Head of caudate nucleus (tissue), 42 donors: ENCODE measurements at regions not wholly inside any gene's neighbourhood (a gene's known extent, or its start where the extent isn't known, plus 50 kb on each side); places are given as distances from the start of the nearest gene placed in this dataset.

Experiments used
- DNase-seq, 42 donors: peaks; one replicate each; pipeline versions ENCODE4 v3.0.0 to v3.0.0-alpha.2; 2020 to 2021; ENCODE audit warnings: mixed read lengths in 7 of 42
- intact Hi-C: fragments of 100-400 bp; cut with DNase I; formaldehyde crosslinking; loops from one replicate; pipeline ENCODE4 v1.15.0; 2022

DNA sequence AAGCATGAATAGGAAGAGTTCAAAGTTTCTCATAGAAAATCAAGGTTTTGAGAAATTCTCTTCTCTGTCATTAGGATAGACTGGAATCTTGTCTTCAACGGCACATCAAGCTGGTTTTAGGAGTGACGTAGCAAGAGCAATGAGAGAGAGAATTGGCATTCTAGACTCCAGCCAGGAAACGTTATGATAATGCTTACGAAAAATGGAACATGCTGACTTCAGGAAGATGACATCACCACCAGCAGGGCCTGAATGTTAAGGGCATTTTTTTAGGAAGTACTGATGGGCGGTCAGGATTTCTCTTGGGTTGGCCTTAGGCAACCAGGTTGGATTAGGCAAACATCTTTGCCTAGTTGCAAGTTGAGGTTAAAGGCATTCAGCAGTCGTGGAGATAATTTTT is 213.2 kb upstream of the CTBP2 start:
- intact Hi-C loops = no loop called here
- no peak for DNase-seq

DNA sequence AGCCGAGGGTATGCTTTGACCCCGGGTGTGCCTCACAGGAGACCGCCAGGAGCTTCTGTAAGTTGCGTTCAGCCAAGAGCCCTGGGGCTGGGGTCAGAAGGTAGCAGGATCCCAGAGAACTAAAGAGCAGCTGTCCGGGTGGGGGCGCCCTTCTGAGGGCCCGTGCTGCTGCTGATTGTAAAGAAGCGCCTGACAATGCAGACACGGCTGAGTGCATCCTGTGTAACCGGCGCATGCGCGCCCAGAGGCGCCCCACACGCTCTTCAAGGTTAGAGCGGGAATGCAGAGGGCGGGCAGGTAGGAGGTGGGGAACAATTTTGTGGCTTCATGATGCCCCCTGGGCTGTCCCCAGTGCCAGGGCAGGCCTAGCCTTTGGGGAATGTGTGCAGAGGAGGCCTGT is 210.2 kb upstream of the CTBP2 start:
- intact Hi-C loops = no loop called here
- peak in 10 of 42 donors; percentile 1 to 33 (median 14) for DNase-seq

DNA sequence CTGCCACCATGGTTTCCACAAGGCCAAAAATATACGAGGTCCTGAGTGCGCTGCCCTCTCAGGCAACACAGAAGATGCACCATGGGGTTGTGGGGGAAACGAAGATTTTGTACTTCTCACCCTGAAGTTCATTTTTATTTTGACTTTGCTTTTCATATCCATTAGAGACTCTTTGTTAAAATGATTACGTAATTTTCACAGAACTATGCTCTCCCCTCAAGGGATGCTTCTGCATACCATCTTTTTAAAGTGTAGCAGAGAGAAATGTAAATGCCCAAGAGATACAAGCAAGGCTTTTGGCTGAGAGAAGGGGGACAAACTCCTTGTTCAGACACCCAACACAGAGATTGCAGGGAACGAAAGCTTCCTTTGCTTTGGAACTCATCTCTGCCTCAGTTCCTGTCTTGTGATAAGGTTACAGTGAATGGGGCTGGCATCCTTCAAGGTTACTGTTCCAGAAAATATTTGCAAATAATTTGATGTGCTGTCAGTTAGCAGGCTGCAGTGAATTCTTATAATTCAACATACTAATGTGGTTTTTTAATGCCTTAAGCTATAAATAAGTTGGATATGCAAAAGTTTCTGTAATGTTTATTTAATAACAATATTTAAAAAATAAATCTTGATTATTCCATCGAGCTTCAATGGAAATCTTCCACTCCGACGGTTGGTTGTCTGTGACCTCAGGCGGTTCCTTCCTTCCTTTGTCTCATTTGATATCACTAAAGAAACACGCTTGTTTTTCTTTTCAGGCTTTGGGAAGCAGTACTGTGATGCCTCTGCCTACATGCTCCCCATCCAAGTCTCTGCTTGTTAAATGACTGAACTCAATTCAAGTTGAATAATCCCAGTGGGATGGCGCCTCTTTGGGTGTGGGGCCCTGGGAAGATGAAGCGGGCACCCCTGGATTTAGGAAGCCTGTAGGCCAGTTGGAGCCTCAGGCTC is 209.3 kb upstream of the CTBP2 start:
- intact Hi-C loops = no loop called here
- no peak for DNase-seq

DNA sequence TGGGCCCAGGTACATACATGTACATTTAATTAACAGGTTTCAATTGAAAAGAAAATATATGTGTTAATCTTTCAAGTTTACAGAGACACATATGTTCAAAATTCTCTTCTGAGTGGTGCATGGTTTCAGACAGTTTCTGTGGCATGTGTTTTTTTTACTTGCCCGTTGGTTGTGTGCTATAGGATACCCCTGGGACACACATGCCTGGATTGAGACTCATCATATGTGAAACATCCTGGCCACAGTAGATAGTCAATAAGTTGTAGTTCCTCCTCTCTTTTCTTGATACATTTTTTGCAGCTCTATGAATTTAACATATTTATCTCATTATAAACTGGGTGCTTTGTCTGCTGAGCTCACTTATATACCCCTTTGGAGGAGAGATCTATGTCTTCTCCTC is 207.8 kb upstream of the CTBP2 start:
- intact Hi-C loops = no loop called here
- DNase-seq = no peak

DNA sequence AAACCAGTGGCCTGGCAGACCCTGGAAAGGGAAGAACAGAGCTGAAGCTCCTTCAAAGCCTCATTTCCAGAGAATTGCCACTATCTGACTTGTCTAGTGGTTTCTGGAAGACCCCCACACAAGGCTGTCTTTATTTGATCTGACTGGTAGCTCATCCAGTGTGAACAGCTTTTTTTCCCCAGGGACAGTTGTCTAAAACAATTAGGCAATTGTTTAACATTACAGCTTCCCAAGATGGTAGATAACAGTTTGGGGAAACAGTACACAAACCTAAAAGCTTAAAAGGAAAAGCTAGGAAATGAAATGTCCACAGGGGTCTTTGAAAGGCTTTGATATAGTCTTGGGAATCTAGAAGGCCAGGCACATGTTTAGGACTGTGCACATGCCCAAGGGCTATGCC is 203.4 kb upstream of the CTBP2 start:
- no peak for DNase-seq
- intact Hi-C loops = no loop called here

DNA sequence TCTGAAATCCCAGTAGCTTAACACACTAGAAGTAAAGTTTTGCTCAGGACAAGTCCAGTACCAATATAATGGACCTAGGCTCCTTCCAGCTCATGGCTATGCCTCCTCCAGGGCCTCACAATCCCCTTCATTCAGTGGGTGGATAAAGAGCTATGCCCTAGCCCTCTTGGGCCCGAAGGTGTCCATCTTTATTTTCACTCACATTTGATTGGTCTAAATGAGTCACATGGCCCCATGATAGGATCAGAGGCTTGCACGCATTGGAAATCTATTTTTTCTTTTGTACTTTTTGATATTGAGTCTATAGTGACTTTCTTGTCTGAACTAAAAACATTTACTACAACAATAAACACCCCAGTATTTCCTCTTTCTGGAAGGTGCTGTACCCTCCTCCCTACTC is 202.6 kb upstream of the CTBP2 start:
- intact Hi-C loops = no loop called here
- no peak for DNase-seq

DNA sequence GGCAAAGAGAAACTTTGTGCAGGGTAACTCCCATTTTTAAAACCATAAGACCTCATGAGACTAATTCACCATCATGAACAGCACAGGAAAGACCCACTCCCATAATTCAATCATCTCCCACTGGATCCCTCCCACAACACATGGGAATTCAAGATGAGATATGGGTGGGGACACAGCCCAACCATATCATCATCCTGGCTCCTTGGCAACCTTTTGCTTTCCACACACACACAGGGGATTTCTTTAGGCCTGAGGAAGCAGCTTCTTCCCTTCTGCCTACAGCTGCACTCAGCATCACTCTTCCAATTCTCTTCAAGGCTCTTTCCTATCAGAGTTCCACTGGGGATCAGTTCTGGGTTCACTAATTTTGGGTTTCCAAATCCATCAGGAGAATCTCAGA is 199.0 kb upstream of the CTBP2 start:
- no peak for DNase-seq
- intact Hi-C loops = no loop called here

DNA sequence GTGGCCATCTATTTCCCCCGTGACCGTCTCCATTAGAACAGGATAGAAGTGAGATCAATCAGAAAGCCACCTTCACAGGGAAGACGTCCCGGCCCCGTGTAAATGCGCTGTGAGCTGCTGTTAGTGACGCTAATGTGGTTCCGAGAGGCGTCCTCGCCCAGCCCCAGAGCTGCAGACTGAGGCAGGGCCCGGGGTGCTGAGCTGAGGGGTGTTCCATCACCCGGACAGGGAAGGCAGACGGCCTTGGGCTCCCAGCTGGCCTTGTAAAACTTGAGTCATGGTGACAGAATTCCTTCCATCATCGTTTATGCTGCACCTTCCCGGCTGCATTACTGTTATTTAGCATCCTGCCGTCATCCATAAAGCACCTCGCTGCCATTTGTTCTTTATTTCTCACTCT is 195.3 kb upstream of the CTBP2 start:
- intact Hi-C loops = no loop called here
- no peak for DNase-seq

DNA sequence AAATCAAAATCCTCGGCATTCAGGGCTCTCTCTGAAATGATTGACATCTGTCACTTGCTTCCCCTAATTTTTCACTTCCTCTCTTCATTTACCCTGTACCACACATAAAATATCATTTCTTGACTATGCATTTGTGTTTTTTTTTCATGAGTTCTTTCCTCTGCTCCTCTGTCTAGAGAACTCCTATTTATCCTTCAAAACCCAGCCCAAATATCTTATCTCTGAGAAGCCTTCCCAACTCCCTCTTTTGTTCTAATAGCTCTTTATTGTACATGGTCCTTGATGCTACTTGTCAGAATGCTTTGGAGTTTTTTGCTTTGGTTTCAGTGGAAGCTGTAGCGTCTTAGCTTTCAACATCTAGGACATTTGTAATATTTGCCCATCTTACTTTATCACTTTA is 190.2 kb upstream of the CTBP2 start:
- intact Hi-C loops = no loop called here
- DNase-seq = no peak

DNA sequence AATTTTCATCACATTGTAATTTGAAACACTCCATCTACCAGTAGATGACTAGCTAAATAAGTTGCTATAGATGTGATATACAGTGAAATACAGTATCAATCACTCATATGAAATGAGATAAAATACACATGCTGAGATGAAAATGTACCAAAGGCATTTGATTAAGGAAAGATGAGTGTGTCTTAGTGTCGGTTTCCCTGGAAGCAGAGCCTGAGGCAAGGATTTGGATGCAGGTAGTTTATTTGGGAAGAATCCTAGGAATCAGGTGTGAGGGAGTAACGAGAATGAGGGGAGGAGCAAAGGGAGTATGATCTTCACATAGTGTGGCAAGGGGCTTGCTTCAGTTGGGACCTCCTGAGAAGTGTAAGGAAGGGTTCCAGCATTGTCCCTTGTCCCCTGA is 188.2 kb upstream of the CTBP2 start:
- intact Hi-C loops = no loop called here
- DNase-seq = no peak

DNA sequence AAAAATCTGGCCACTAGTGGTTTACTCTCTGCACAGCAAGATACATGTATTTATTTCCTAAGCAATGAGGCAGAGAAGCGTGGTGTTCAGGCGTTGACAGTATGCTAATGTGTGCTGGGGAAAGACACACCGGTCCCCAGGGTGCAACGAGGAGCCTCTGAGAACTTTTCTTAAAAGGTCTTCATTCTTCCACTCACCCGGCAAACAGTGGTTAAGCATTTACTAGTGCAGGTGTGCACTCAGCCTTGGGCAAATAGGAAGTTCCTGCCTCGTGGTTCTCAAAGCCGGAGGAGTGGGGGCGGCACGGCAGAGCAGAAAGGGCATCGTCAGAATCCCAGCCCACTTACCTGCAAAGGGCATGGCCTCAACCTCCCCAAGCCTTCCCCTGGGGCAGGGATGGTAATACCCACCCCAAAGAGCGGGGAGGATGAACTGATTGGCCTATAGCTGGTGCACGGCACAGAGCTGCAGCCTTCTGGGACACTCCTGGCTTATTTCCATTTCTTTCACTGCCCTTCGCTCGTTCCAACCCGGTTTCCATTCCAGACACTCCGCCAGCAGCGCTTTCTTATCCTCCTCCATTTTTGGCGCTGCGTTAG is 184.3 kb upstream of the CTBP2 start:
- DNase-seq = no peak
- intact Hi-C loops = no loop called here

DNA sequence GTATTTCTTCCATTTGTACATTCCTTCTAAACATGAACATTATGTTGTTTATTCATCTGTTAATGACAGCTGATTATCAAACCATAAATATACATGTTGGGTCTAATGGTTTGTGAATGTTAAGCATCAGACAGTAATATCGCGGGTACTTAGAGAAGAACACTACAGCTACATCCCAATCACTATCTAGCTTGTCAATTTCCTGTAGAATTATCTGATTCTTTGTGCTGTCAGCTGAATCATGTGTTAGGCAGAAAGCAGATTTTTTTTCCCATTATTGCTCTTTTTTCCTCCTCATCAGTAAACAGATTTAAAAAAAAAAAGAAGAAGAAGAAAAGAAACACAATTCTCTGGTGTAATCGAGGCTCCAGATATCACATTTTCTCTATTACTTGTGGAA is 183.6 kb upstream of the CTBP2 start:
- intact Hi-C loops = no loop called here
- no peak for DNase-seq

DNA sequence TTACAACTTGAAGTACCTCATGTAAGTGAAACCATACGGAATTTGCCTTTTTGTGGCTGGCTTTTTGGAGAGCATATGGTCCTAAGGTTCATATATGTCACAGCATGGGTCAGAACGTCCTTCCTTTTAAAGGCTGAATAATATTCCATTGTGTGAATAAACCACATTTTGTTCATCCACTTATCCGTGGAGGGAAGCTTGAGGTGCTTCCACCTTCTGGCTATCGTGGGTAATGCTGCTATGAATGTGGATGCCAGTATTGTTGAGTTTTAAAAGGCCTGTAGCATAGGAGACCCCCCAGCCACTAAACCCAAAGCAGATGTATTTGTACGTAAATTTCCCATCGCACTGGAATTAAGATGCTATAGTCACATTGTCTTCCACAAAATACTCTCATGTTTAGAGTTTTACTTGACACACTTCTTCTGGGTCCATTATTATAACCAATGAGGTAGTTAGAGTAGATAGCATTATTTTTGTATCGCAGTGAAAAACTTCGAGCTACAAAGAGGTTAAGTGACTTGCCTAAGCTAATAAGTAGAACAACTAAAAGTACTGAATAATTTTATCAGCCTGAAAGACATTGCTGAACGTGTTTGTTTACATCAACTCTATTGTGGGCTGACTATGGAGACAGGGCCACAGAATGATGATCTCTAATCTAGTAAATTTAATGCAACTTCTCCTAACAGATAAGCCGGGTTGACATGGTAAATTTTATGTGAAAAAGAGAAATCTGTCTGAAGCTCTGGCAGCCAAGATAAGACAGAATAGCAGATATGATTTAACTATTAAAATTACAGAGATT is 183.0 kb upstream of the CTBP2 start:
- peak in 7 of 42 donors; percentile 3 to 50 (median 15) for DNase-seq
- intact Hi-C loops = no loop called here

DNA sequence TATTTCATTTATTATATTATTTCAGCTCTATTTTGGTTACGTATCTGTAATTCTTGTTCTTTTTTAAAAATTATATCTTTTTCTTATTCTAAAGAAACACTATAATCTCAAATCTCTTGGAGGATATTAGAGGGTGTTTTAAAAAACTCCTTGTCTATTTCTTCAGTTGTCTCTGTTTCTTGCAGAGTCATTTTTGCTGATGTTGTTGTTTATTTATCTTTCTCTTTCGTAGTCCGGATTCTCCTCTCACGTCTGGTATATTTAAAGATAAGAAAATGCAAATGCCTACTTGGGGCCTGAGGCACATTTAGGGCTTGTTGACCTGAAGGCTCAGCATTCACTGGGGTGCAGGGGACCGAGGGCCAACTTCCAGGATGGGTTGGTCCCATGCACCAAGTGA is 181.2 kb upstream of the CTBP2 start:
- DNase-seq = no peak
- intact Hi-C loops = no loop called here

DNA sequence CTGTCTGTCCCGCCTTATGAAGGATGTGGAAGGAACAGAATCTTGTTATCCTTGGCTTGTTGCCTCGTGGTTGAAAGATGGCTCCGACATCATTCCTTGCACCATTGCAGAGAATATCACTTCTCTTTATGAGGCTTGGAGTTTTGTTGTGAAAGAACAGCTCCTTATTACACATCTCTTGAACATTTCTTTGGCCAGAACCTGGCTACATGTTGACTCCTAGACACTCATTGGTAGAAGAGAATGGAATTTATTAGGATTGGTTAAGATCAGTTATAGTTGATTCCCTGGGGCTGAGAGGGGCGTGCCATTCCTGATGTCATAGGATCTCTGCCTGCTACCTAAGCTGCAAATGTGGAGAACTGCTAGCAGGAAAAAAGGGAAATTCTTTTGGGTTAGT is 180.5 kb upstream of the CTBP2 start:
- DNase-seq = no peak
- intact Hi-C loops = no loop called here

DNA sequence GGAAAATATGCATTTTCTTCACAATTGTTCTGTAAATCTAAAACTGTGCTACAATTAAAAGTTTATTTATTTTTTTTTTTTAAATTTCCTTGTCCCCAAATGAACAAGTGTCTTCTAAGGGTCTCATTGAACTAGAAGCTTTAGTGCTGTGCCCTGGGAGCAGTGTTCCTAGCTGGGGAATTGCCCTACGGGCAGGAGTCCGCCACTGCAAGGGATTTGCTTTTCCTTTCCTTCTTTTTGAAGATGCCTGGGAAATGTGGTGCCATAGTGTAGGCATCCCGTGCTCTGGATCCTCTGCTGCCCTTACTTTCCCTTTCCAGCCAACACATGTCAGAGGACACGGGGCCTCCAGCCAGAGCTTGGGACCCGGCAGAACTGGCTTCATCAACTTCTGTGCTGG is 177.1 kb upstream of the CTBP2 start:
- DNase-seq = no peak
- intact Hi-C loops = no loop called here

DNA sequence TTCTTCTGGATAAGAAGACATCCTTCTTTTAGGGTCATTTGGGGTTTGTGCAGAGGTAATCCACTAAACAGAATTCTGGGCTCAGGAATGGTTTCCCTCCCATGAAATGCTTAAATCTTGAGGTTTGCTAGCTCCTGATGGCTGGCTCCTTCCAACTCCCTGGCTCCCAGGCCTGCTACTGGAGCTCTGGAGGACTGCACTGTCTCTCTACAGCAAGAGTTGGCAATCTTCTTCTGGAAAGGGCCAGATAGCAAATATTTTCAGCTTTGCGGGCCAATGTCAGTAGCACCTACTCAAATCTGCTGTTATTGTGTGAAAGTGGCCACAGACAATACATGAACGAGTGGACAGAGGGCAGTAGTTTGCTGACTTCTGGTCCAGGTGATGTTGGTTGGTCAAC is 174.2 kb upstream of the CTBP2 start:
- DNase-seq = no peak
- intact Hi-C loops = no loop called here

DNA sequence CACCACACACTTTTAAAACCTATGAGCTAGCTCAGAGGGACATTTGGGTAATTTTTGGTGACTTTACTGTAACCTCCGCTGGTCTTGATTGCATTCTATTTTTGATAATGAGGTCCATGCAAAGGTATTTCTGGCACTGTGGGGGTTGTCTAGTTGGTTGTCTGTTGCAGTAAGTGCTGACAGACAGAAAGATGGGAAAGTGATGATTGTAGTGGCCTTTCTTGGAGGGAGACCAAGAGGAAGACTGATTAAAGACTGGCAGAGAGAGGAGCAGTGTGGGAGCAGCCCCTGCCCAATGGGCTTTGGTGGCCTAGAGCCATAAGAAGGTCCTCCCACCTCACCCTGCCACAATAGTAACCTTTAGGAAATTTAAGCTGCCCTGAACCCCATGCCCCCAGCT is 173.4 kb upstream of the CTBP2 start:
- DNase-seq = no peak
- intact Hi-C loops = no loop called here

DNA sequence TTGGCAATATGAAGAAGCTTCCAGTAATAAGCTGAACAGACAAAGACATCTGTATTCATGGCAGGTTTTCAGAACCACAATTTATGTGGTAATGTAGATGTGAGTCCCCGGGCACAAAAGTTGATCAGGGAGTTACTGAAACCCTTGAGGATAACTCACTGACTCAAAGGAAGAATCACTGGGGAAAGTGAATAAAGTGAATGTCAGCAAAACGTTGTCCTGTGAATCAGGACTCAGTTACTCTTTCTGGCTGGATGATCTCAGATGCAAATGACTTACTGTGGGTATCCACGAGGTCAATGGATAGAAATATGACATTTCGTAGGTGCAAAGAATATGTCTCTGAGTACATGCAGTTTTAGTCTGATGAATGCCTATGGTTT is 172.8 kb upstream of the CTBP2 start:
- intact Hi-C loops = no loop called here
- no peak for DNase-seq

DNA sequence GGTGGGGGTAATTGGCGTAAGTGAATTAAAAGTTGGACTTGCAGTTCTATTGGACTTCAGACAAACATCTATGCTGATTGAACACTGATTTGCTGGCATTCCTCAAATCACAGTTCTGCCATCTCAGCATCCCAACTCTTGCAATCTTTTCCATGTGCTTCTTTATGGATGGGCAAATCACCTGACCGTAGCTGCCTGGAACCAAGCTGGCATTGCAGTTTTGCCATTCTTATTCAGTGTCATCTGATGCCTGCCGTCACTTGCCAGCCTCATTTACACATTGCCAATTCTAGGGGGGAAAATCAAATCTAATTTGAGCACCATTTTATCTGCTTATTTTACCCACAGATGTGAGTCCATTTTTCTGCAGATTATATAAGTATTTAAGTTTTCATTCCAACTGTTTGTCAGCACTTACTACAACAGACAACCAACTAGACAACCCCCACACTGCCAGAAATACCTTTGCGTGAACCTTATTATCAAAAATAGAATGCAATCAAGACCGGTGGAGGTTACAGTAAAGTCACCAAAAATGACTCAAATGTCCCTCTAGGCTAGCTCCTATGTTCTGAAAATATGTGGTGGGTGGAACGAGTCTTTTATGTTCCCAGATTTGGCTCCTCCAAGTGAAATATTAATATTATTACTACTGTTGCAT is 172.3 kb upstream of the CTBP2 start:
- intact Hi-C loops = no loop called here

More for the DNA sequence above, 172.3 kb upstream of the CTBP2 start:
- no peak for DNase-seq
